Natural killer cell (primary cell): ENCODE measurements at regions not wholly inside any gene's neighbourhood (a gene's known extent, or its start where the extent isn't known, plus 50 kb on each side); places are given as distances from the start of the nearest gene placed in this dataset.

ENCODE experiments used
- ATAC-seq, 3 donors: fragments of 150-1000 bp in 2 of 3; fragments of 200-7000 bp in 1 of 3; cut with Tn5 transposase; 1 replicate in 1 of 3; 2 replicates in 2 of 3; pipeline ENCODE4 v1.10.0; 2021; ENCODE audit warnings: mild to moderate bottlenecking in 2 of 3, moderate library complexity in 2 of 3
- DNase-seq, 2 donors: peaks; one replicate each; pipeline versions ENCODE4 v3.0.0 to v3.0.0-alpha.2; 2013 to 2021; ENCODE audit warnings: mixed read lengths in 1 of 2
- H3K27ac ChIP-seq: one replicate; pipeline ENCODE4 v1.5.1; 2013; ENCODE audit warnings: mild to moderate bottlenecking, low read length
- H3K27me3 ChIP-seq: one replicate; pipeline ENCODE4 v1.6.1; 2013; ENCODE audit warnings: low read length; ENCODE audit not compliant: control insufficient read depth, insufficient read depth
- H3K36me3 ChIP-seq: one replicate; pipeline ENCODE4 v1.6.1; 2013; ENCODE audit warnings: low read length; ENCODE audit not compliant: control insufficient read depth, insufficient read depth
- H3K4me1 ChIP-seq: one replicate; pipeline ENCODE4 v1.6.1; 2013; ENCODE audit warnings: low read length; ENCODE audit not compliant: control insufficient read depth, insufficient read depth
- H3K4me3 ChIP-seq: one replicate; pipeline ENCODE4 v1.5.1; 2013; ENCODE audit warnings: low read length
- H3K9me3 ChIP-seq: one replicate; pipeline ENCODE4 v1.6.1; 2013; ENCODE audit warnings: low read length; ENCODE audit not compliant: control insufficient read depth, insufficient read depth
- H3K27ac Mint-ChIP-seq, 2 donors: one replicate each; pipeline ENCODE4 v1.8.0; 2022; ENCODE audit warnings: mild to moderate bottlenecking in 2 of 2, mixed read lengths in 2 of 2, moderate library complexity in 1 of 2
- H3K27me3 Mint-ChIP-seq, 2 donors: one replicate each; pipeline ENCODE4 v1.8.0; 2022; ENCODE audit warnings: low read depth in 2 of 2, mixed read lengths in 2 of 2
- H3K36me3 Mint-ChIP-seq: one replicate; pipeline ENCODE4 v1.8.0; 2022; ENCODE audit warnings: mixed read lengths
- H3K4me1 Mint-ChIP-seq, 2 donors: one replicate each; pipeline ENCODE4 v1.8.0; 2022; ENCODE audit warnings: mixed read lengths in 2 of 2
- H3K4me3 Mint-ChIP-seq: one replicate; pipeline ENCODE4 v1.8.0; 2022; ENCODE audit warnings: mild to moderate bottlenecking, moderate library complexity, mixed read lengths
- H3K9me3 Mint-ChIP-seq, 2 donors: one replicate each; pipeline ENCODE4 v1.8.0; 2022; ENCODE audit warnings: mixed read lengths in 2 of 2
- WGBS: methylation state at CpG from one replicate; pipeline ENCODE4 v1.1.7; 2013; ENCODE audit warnings: missing lambda C conversion rate; ENCODE audit not compliant: insufficient coverage; 5-methylcytosine and 5-hydroxymethylcytosine counted together
- intact Hi-C: fragments of 100-400 bp; cut with micrococcal nuclease; formaldehyde crosslinking; loops from one replicate; pipeline ENCODE4 v1.14.2; 2022
- TF ChIP-seq, protein P1 (sequence below): fragments of 200-600 bp; IDR thresholded peaks from one replicate; pipeline ENCODE4 v1.8.0; 2022; ENCODE audit warnings: antibody characterized with exemption

DNA sequence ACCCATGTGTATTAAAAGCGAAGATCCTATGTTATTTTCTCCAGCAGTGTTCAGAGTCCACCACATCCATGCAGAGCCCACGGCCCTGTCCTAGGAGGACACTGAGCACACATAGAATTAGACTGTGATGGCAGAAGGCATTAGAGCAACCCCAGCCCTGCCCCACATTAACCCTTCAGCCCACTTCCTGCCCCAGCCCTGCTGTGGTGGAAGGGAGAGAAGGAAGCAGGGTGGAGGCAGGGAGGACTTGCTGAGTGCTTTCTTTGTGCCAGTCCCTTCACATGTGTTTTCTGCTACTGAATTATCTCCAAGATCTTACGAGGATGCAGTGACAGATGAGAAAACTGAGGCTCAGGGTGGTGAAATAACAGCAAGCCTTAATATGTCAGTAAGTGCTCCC is 339.0 kb downstream of the SMAD2 start:
- Mint-ChIP-seq H3K9me3 (no peaks in the 10 kb centered on the region), H3K36me3 (no peaks in the 10 kb centered on the region), H3K27me3 (peaks cover 18 to 29% of the 10 kb centered on the region in 2 donors), H3K4me1 (peaks cover 5% of the 10 kb centered on the region in 2 donors), H3K4me3 (no peak overlapping the region), H3K27ac (no peak overlapping the region)
- no peak for ATAC-seq
- WGBS: 45% methylated on average over 3 of the region's 3 CpGs
- H3K4me1 ChIP-seq: no peaks in the 10 kb centered on the region
- no peak overlapping the region for H3K4me3 ChIP-seq
- no peak overlapping the region for H3K27ac ChIP-seq
- no peak for DNase-seq
- H3K36me3 ChIP-seq: no peaks in the 10 kb centered on the region
- H3K9me3 ChIP-seq: no peaks in the 10 kb centered on the region
- intact Hi-C loops: no loop called here
- no peaks in the 10 kb centered on the region for H3K27me3 ChIP-seq
- TF ChIP-seq, protein P1, sequence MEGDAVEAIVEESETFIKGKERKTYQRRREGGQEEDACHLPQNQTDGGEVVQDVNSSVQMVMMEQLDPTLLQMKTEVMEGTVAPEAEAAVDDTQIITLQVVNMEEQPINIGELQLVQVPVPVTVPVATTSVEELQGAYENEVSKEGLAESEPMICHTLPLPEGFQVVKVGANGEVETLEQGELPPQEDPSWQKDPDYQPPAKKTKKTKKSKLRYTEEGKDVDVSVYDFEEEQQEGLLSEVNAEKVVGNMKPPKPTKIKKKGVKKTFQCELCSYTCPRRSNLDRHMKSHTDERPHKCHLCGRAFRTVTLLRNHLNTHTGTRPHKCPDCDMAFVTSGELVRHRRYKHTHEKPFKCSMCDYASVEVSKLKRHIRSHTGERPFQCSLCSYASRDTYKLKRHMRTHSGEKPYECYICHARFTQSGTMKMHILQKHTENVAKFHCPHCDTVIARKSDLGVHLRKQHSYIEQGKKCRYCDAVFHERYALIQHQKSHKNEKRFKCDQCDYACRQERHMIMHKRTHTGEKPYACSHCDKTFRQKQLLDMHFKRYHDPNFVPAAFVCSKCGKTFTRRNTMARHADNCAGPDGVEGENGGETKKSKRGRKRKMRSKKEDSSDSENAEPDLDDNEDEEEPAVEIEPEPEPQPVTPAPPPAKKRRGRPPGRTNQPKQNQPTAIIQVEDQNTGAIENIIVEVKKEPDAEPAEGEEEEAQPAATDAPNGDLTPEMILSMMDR: no peak

DNA sequence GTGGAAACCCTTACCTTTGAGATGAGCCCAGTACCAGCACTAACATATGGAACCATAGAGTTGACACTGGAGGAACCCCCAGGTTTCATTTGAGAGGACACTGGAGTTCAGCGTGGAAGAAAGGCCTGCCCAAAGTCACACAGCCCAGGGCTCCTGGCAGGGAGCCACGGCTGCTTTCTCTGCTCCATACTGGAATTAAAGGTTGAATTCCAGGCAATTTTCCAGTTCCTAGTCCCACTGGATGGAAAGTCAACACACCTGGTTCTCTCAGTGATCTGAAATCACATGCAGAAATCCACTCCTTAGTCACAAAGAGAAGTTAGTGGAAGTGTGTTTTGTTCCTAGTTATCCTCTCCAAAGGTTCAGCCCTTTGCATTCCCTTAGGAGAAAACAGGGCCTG is 336.1 kb upstream of the SKOR2 start:
- ATAC-seq: no peak
- Mint-ChIP-seq H3K36me3 (no peaks in the 10 kb centered on the region), H3K9me3 (no peaks in the 10 kb centered on the region), H3K4me1 (peaks cover 5% of the 10 kb centered on the region in 2 donors), H3K27ac (no peak overlapping the region), H3K4me3 (no peak overlapping the region), H3K27me3 (peaks cover 15 to 17% of the 10 kb centered on the region in 2 donors)
- intact Hi-C loops: no loop called here
- Histone ChIP-seq H3K36me3 (no peaks in the 10 kb centered on the region), H3K4me1 (no peaks in the 10 kb centered on the region), H3K9me3 (no peaks in the 10 kb centered on the region), H3K4me3 (no peak overlapping the region), H3K27me3 (no peaks in the 10 kb centered on the region), H3K27ac (no peak overlapping the region)
- WGBS: 64% methylated on average over 2 of the region's 2 CpGs
- DNase-seq: no peak
- TF ChIP-seq, protein P1: no peak

DNA sequence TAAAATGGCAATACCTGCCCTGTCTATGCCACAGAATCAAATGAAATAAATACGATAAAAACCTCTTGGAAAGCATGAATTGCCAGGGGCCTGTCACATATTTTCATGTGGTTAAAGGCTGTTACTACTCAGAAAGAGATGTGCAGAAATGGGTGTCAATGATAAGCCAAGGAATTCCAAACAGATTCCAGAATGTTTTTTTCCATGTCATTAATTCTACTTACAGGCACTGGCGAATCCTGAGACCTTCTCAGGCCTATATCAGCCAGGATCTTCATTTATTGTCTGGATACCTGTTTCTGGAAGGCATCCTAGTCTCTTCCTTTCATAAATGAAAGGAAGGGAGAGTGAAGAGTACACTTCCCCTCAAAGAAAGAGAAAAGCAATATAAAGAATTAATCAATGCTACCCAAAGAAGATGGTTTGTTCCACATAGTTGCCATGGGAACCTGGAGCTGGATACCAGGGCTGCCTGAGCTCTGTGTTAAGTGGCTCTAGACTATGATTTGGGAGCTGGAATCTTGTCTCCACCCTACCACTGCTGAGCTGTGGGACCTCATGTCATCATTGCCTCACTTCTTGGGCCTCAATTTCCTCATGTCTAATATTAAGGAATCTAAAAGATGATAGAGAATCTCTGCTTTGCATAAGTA is 335.1 kb upstream of the SKOR2 start:
- intact Hi-C loops: no loop called here
- Mint-ChIP-seq H3K27me3 (peaks cover 10 to 15% of the 10 kb centered on the region in 2 donors), H3K36me3 (no peaks in the 10 kb centered on the region), H3K9me3 (no peaks in the 10 kb centered on the region), H3K27ac (no peak overlapping the region), H3K4me1 (peaks cover 4% of the 10 kb centered on the region in 2 donors), H3K4me3 (no peak overlapping the region)
- DNase-seq (no peak), ATAC-seq (no peak)
- Histone ChIP-seq H3K9me3 (no peaks in the 10 kb centered on the region), H3K27ac (no peak overlapping the region), H3K27me3 (no peaks in the 10 kb centered on the region), H3K4me1 (no peaks in the 10 kb centered on the region), H3K4me3 (no peak overlapping the region), H3K36me3 (no peaks in the 10 kb centered on the region)
- 83% methylated on average over 1 of the region's 2 CpGs for WGBS
- TF ChIP-seq, protein P1: no peak

DNA sequence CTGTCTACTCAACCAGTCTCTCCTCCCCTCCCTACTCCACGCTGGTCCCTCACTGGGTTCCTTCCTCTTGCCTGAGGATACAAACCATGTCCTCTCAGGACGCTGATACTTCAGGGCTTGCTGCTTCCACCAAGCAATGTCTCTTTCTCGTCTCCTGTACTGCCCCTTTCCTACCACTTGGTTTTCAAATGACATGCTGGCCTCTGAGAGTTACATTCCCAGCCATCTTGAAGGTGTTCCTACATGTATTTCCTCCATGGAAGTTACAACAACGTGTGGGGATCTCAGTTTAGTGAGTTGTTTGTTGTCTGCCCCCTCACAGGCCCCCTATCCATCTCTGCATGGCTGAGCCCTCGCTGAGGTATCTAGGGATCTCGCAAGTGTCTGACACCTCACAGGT is 334.5 kb upstream of the SKOR2 start:
- Histone ChIP-seq H3K36me3 (no peaks in the 10 kb centered on the region), H3K9me3 (no peaks in the 10 kb centered on the region), H3K27me3 (no peaks in the 10 kb centered on the region), H3K4me3 (no peak overlapping the region), H3K4me1 (no peaks in the 10 kb centered on the region), H3K27ac (no peak overlapping the region)
- DNase-seq: no peak
- intact Hi-C loops: no loop called here
- H3K4me1 Mint-ChIP-seq: no peaks in the 10 kb centered on the region
- no peaks in the 10 kb centered on the region for H3K9me3 Mint-ChIP-seq
- no peak overlapping the region for H3K27ac Mint-ChIP-seq
- TF ChIP-seq, protein P1: no peak
- H3K36me3 Mint-ChIP-seq: no peaks in the 10 kb centered on the region
- peaks cover 7 to 10% of the 10 kb centered on the region in 2 donors for H3K27me3 Mint-ChIP-seq
- H3K4me3 Mint-ChIP-seq: no peak overlapping the region
- 63% methylated on average over 5 of the region's 6 CpGs for WGBS
- ATAC-seq: no peak
